LNCaP clone FGC (cell line): ENCODE measurements at regions not wholly inside any gene's neighbourhood (a gene's known extent, or its start where the extent isn't known, plus 50 kb on each side); places are given as distances from the start of the nearest gene placed in this dataset.

Experiments used
- DNase-seq: peaks from one replicate; pipeline ENCODE4 v3.0.0-alpha.2; 2011; ENCODE audit warnings: low read depth
- H3K4me3 ChIP-seq: 2 replicates; pipeline ENCODE4 v1.5.1; 2011; ENCODE audit warnings: mild to moderate bottlenecking, low read depth, low read length, control low read depth
- CTCF ChIP-seq: IDR thresholded peaks from 2 replicates; pipeline ENCODE4 v1.5.1; 2012; ENCODE audit warnings: mild to moderate bottlenecking; ENCODE audit not compliant: control insufficient read depth, insufficient read depth; ENCODE audit errors: extremely low read depth

- no peak overlapping the region for H3K4me3 ChIP-seq
- TF ChIP-seq CTCF = no peak
- DNase-seq = no peak
These were observed 1001.6 kb upstream of the CDH8 start for GRCh38 chr16:63037761-63038396.

- no peak for TF ChIP-seq CTCF
- DNase-seq = no peak
- no peak overlapping the region for H3K4me3 ChIP-seq
These were observed 982.5 kb upstream of the CDH8 start for GRCh38 chr16:63018581-63019223.

- H3K4me3 ChIP-seq = no peak overlapping the region
- TF ChIP-seq CTCF = no peak
- no peak for DNase-seq
These were observed 972.5 kb upstream of the CDH8 start for GRCh38 chr16:63008688-63009087.

- no peak for DNase-seq
- no peak for TF ChIP-seq CTCF
These were observed 969.1 kb upstream of the CDH8 start for GRCh38 chr16:63005356-63005755.

GRCh38 chr16:62989480-62989879 lies 953.2 kb upstream of the CDH8 start:
- DNase-seq = no peak
- H3K4me3 ChIP-seq = no peak overlapping the region
- TF ChIP-seq CTCF = no peak

More at GRCh38 chr16:63005356-63005755, 969.1 kb upstream of the CDH8 start:
- H3K4me3 ChIP-seq = no peak overlapping the region

DNA sequence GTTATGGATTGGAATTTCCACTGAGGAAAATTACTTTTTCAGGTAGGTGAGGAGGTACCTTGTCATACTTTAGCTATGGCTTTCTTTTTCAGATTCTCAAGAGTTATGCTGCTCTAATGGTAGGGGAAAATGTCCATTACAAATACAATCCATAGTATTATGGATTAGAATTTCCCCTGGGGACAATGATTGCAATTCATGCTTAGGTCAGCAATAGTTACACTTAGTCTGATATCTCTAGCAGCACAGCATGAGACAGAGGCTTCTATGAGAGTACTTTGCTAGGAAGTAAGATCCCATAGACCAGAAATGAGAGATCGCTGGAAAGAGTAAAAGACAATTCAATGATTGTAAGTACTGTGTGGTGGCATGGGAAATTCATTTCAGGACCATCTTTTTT lies 949.5 kb upstream of the CDH8 start:
- no peak overlapping the region for H3K4me3 ChIP-seq
- DNase-seq = no peak
- TF ChIP-seq CTCF = no peak

DNA sequence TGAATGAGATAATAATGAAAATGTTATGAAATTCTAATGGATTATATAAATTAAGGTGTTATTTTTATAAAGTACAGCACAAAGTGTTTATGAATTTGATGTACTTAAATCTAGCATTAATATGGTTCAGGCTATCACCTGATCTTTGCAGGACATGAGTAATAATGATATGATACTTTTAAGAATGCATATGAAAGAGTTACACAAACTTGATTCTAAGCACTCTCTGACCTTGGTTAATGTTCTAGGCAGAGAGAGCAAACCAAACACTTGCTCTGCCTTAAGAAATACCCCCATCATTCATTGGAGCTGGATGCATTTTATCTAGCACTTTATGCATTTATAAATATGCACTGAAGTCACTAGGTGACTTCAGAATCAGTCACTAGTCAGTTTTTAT lies 942.2 kb upstream of the CDH8 start:
- no peak overlapping the region for H3K4me3 ChIP-seq
- no peak for DNase-seq
- TF ChIP-seq CTCF = no peak
